DMS53 (cell line): ENCODE measurements at regions not wholly inside any gene's neighbourhood (a gene's known extent, or its start where the extent isn't known, plus 50 kb on each side); places are given as distances from the start of the nearest gene placed in this dataset.

Experiments
- DNase-seq: peaks from one replicate; lab custom pipeline; 2025; lab: John Stamatoyannopoulos, UW

DNA sequence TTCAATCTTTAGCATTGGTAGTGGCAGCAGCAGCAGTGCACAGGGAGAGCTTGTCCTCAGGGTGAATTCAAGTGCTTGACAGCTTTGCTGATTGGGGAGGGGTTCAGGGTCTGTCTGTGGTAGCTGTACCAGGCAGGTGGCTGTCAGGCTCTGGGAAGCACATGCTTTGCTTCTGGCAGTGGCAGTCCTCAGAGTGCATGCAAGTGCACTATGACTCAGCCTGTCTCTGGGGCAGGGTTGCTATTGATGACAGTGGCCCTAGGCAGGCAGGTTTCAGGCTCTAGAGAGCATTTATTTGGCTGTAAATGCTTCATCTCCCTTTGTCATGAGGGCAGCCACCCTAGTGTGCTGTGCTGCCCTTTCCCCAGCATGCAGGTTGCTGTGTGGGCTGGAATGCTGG, 251.9 kb upstream of the LRRC7 start:
- DNase-seq = peak; percentile 51

DNA sequence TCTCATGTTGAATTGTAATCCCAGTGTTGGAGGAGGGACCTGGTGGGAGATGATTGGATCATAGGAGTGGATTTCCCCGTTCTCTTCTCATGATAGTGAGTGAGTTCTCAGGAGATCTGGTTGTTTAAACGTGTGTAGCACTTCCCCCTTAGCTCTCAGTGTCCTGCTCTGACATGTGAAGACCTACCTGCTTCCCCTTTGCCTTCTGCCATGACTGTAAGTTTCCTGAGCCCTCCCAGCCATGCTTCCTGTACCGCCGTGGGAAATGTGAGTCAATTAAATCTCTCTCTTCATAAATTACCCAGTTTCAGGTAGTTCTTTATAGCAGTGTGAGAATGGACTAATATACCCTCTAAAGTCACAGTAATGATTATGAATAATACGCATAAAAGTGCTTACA, 248.4 kb upstream of the LRRC7 start:
- no peak for DNase-seq

- no peak for DNase-seq
These were observed 246.9 kb upstream of the LRRC7 start for GRCh38 chr1:69320757-69321211.

DNA sequence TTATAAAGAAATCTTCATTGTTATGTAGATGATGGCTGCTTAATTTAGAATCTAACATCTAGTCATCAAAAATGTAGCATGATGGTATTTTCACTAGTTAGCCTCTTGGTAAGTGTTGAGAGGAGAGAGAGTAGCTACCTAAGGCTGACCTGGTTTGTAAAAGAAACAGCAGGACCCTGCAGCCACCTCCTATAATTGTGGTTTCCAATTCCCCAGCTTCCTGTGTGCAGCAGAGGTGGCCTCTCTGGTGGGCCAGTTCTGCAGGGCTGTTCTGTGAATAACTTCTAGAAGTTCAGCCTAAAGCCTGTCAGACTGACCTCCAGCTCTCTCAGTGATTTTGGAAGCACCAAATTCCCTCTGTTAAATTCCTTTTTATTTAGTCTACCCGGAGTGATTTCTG, 246.4 kb upstream of the LRRC7 start:
- DNase-seq = no peak

DNA sequence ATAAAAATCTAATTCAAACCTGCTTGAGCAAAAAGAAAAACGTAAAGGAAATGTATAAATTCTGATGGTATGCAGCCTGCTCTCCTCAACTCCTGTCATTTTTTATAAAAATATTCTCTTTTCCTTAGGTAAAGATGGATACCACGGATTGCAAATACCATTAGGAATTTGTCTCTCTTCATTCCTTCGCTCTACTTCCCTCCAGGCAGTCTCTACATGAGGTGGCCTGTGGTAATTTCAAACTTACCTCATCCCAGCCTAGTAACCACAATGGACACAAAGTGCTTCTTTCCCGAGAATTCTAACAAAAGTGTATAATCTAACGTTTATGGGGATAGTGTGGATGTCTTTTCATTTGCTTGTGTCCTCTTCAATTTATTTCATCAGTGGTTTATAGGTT, 239.5 kb upstream of the LRRC7 start:
- DNase-seq = no peak

DNA sequence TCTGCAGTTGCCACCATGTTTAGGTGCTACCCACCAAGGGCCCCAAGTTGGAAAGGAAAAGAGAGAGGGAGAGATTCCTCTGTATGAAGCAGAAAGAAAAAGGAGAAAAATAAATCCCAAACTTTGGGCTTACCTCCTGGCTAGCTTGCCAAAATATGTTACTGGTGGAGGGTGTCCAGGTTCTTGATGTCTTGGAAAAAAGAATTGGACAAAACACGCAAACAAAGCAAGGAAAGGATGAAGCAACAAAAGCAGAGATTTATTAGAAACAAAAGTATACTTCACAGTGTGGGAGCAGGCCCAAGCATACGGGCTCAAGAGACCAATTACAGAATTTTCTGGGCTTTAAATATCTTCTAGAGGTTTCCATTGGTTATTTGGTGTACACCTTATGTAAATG, 204.5 kb upstream of the LRRC7 start:
- DNase-seq = no peak

DNA sequence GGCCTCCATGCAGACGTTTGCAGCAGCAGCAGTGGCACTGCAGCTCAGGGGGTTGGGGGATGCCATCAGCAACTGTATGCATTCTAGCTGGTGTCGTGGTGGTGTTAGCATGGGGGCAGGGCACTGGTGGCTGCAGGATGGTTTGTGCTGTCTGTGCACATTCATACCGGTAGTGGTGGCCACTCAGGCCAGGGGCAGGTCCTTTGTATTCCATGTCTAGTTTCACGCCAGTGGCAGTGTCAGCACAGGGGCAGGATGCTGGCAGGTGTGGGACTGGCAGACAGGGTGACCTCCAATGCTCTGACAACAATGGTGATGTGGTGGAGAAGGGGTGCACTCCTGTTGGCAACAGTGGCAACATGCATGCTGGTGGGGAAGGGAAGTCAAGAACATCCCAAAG, 194.2 kb upstream of the LRRC7 start:
- DNase-seq = no peak

- no peak for DNase-seq
These were observed 191.3 kb upstream of the LRRC7 start for GRCh38 chr1:69376408-69376807.

DNA sequence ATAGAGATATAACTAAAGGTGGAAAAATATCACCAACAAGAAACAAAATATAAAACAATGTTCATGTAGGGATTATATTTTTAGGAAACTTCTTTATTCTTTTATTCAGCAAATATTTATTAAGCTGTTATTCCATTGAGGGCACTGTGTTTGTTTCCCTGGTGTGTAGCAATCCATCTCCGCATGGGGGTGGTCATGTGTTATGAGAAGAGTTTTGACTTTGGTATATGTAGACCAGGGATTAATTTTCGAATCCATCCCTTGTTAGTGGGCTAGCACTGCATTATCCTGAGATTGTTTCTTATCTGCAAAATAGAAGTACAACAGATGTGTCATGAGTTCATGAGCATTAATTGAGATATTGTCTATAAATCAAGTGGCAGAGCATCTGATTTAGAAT, 190.2 kb upstream of the LRRC7 start:
- peak; percentile 19 for DNase-seq

GRCh38 chr1:69388044-69388443, 179.7 kb upstream of the LRRC7 start:
- no peak for DNase-seq

- DNase-seq = no peak
These were observed 167.6 kb upstream of the LRRC7 start for GRCh38 chr1:69400128-69400527.

DNA sequence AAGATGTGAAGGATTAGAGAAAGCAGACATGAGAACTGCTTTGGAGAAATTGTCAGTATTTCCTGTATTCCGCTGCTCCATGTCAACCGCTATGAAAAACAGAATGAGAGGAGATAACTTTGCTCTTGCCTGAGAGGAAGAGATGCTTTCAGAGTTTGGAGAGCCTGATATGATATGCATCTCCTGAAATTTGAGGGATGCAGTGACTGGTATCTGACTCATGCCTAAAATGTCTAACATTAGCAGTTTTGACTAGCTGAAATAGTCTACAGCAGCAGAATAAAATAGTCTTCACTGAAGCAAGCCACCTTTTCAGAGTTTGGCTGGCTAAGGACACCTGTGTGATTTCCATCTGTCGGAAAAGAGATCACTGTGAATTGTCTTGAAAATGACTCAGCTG, 165.8 kb upstream of the LRRC7 start:
- DNase-seq = no peak

GRCh38 chr1:69403756-69404320, 163.9 kb upstream of the LRRC7 start:
- DNase-seq = no peak

- no peak for DNase-seq
These were observed 163.2 kb upstream of the LRRC7 start for GRCh38 chr1:69404486-69404885.

DNA sequence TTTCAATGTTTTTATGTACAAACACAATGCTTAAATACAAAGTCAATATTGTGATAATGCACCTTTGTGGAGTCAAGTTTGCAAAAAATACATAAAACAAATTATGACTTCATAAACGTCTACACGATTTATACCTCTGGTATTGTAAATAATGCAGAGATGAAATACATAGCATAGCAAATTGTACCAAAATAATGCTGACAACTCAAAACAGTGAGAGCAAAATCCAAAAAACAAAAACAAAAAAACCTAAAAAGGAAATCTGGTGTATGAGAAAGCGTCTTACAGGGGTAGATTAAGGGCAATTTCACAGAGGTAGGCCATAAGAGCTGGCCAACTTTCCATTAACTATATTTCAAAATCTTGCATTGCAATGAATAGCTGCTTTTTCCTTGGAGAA, 161.5 kb upstream of the LRRC7 start:
- DNase-seq = no peak

DNA sequence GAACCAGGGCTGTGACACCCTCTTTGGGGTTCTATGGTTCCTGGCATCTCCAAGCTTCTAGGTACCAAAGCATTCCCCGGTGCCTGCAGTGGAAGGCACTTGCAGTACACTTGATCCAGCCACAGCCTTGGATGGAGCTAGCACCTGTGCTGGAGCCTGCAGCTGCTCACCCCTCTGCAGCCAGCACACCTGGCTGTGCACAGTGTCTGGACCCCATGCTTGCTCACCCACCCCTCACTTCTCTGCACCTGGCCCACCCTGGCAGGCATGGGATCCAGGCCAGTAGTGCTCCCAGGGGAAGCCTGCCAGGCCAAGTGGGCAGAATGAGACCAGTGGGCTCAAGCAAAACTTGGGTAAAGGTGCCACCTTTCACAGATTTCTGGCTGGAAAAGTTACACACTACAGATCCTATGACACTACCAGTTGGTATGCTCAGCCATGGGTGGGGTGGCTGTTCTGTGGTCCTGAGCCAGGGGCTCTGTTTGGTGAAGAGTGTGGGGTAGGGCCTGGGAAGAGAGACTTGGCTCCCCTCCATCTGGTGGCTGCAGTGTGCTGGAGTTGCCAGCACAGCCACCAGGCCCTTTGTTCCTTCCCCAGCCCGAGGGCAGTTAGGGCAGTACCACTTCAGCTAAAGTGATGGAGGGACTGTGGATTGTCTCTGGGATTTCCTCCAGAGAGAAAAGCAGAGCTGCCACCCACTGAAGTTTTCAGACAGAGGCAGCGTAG, 157.8 kb upstream of the LRRC7 start:
- no peak for DNase-seq

- DNase-seq = no peak
These were observed 157.3 kb upstream of the LRRC7 start for GRCh38 chr1:69410457-69410850.

DNA sequence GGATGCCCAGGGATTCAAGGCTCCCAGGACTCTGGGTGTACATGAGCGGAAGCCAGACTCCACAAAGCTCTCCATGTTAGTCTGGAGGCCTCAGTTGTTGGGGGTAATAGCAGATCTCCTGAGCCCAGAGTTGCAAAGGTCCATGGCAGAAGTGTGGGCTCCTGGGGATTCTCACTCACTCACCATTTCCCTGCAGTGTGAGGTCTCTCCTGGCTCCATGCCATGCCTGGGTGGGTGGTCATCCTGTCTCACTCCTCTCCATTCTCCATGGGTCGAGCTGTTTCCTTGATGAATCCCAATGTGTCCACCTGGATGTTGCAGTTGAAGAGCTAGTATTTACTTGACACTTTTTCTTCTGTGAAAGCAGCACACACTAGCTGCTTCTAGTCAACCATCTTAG, 156.8 kb upstream of the LRRC7 start:
- no peak for DNase-seq

GRCh38 chr1:69411617-69412016, 156.1 kb upstream of the LRRC7 start:
- DNase-seq = no peak

- DNase-seq = no peak
These were observed 154.6 kb upstream of the LRRC7 start for GRCh38 chr1:69413129-69413528.

DNA sequence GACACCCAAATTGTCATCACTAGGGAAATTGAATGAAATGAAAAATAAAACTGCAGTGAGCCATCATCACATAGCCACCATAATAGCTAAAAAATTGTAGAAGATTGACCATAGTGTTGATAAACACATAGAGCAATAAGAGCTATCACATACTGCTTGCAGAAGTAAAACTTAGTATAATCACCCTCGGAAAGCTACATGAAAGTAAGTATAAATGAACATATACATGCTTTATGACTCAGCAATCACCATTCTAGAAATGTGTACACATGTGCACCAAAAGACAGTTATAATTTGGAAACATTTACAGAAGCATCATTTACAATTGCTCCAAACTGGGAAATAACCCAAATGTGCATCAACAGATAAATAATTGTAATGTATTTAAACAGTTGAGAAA, 153.1 kb upstream of the LRRC7 start:
- DNase-seq = no peak

DNA sequence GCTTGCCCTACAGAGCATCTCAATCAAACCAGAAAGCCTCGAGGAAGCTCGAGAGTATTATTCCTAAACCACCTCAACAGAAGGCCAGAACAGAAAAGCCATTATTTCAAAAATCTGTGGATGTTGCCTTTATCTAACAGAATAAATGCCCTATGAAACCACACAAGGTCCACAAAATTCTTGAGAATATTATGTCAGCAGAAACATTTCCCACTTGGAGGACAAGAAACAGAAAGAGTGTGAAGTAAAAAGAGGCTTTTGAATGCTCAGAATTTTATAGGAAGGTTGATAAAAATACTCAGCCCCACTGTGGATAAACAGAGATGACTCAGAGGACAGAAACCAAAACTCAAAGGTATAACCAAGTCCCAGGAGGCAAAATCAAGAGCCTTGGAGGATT, 146.4 kb upstream of the LRRC7 start:
- no peak for DNase-seq

- DNase-seq = no peak
These were observed 141.9 kb upstream of the LRRC7 start for GRCh38 chr1:69425871-69426270.

DNA sequence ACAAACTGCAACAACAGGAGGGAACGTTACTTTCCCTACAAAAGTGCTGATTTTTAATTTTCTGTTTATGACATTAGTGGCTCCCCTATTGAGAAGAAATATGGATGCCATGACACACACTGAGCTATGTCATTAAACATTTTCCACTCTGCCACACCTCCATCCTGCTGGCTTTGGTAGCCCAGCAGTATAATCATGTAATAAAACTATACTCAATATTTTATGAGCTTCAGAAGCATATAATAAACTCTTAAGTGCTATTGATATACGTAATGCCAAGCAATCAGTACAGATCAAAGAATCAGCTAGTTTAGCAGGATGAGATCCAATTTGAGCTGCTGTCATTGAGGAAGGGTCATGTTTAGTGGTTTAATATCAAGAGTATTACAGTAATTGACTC, 141.3 kb upstream of the LRRC7 start:
- DNase-seq = no peak
